SK-N-SH treated with all-trans-retinoic acid at 6 μM for 48 hours (cell line): ENCODE measurements at regions not wholly inside any gene's neighbourhood (a gene's known extent, or its start where the extent isn't known, plus 50 kb on each side); places are given as distances from the start of the nearest gene placed in this dataset.

Experiments used
- ATAC-seq: fragments of 200-7000 bp; cut with Tn5 transposase; 3 replicates; pipeline ENCODE4 v1.9.1; 2020; ENCODE audit warnings: mild to moderate bottlenecking, moderate library complexity
- ARNTL ChIP-seq: fragments of 450-650 bp; formaldehyde crosslinking; IDR thresholded peaks from 2 replicates; pipeline ENCODE4 v1.5.0; 2020; ENCODE audit warnings: low read depth, mild to moderate bottlenecking, moderate library complexity, borderline replicate concordance
- BACH2 ChIP-seq: fragments of 250-450 bp; sonication (Bioruptor Pico); IDR thresholded peaks from 2 replicates; pipeline ENCODE4 v1.9.0; 2021; ENCODE audit warnings: mild to moderate bottlenecking, borderline replicate concordance
- CSDC2 ChIP-seq: fragments of 250-450 bp; sonication (Bioruptor Pico); IDR thresholded peaks from 2 replicates; pipeline ENCODE4 v1.5.0; 2020; ENCODE audit warnings: mild to moderate bottlenecking, moderate library complexity
- ESRRG ChIP-seq: fragments of 250-450 bp; sonication (Bioruptor Pico); IDR thresholded peaks from 2 replicates; pipeline ENCODE4 v1.6.1; 2021; ENCODE audit warnings: mild to moderate bottlenecking
- GLIS3 ChIP-seq: fragments of 250-450 bp; sonication (Bioruptor Pico); IDR thresholded peaks from 2 replicates; pipeline ENCODE4 v1.5.0; 2020; ENCODE audit warnings: mild to moderate bottlenecking, moderate library complexity
- ISL1 ChIP-seq: fragments of 250-450 bp; sonication (Bioruptor Pico); IDR thresholded peaks from 2 replicates; pipeline ENCODE4 v2.1.2; 2022; ENCODE audit warnings: mild to moderate bottlenecking, moderate library complexity
- OSR1 ChIP-seq: fragments of 250-450 bp; sonication (Bioruptor Pico); IDR thresholded peaks from 2 replicates; pipeline ENCODE4 v1.8.0; 2022; ENCODE audit warnings: moderate library complexity, mild to moderate bottlenecking, inconsistent platforms
- PPARA ChIP-seq: fragments of 250-450 bp; sonication (Bioruptor Pico); IDR thresholded peaks from 2 replicates; pipeline ENCODE4 v1.5.0; 2020; ENCODE audit warnings: mild to moderate bottlenecking, borderline replicate concordance
- RARB ChIP-seq: fragments of 250-450 bp; sonication (Bioruptor Pico); IDR thresholded peaks from 2 replicates; pipeline ENCODE4 v1.8.0; 2021; ENCODE audit warnings: mild to moderate bottlenecking, moderate library complexity
- SNAI2 ChIP-seq: fragments of 250-450 bp; sonication (Bioruptor Pico); IDR thresholded peaks from 2 replicates; pipeline ENCODE4 v1.5.0; 2020; ENCODE audit warnings: mild to moderate bottlenecking, moderate library complexity
- TCF4 ChIP-seq: fragments of 250-450 bp; sonication (Bioruptor Pico); IDR thresholded peaks from 2 replicates; pipeline ENCODE4 v1.8.0; 2021; ENCODE audit warnings: mild to moderate bottlenecking, moderate library complexity, borderline replicate concordance
- TOX ChIP-seq: fragments of 250-450 bp; sonication (Bioruptor Pico); IDR thresholded peaks from 2 replicates; pipeline ENCODE4 v1.8.0; 2021; ENCODE audit warnings: mild to moderate bottlenecking, moderate library complexity, borderline replicate concordance
- TSHZ2 ChIP-seq: fragments of 250-450 bp; sonication (Bioruptor Pico); IDR thresholded peaks from 2 replicates; pipeline ENCODE4 v1.5.0; 2020; ENCODE audit warnings: mild to moderate bottlenecking, moderate library complexity
- ZFP3 ChIP-seq: fragments of 250-450 bp; sonication (Bioruptor Pico); IDR thresholded peaks from 2 replicates; pipeline ENCODE4 v1.5.0; 2020; ENCODE audit warnings: mild to moderate bottlenecking, moderate library complexity
- ZFP30 ChIP-seq: fragments of 450-650 bp; formaldehyde crosslinking; IDR thresholded peaks from 2 replicates; pipeline ENCODE4 v1.5.0; 2022; ENCODE audit warnings: mild to moderate bottlenecking, moderate library complexity
- ZNF565 ChIP-seq: fragments of 450-650 bp; formaldehyde crosslinking; conservative IDR thresholded peaks from 2 replicates; pipeline ENCODE4 v1.5.0; 2020; ENCODE audit warnings: low read depth, mild to moderate bottlenecking, moderate library complexity
- ZNF70 ChIP-seq: fragments of 450-650 bp; formaldehyde crosslinking; IDR thresholded peaks from 2 replicates; pipeline ENCODE4 v1.5.0; 2020; ENCODE audit warnings: mild to moderate bottlenecking, moderate library complexity
- ZNF8 ChIP-seq: fragments of 450-650 bp; formaldehyde crosslinking; IDR thresholded peaks from 2 replicates; pipeline ENCODE4 v1.5.0; 2020; ENCODE audit warnings: mild to moderate bottlenecking, moderate library complexity
- TF ChIP-seq, protein P1 (sequence below): fragments of 250-450 bp; sonication (Bioruptor Pico); IDR thresholded peaks from 2 replicates; pipeline ENCODE4 v1.8.0; 2020; ENCODE audit warnings: mild to moderate bottlenecking, moderate library complexity, borderline replicate concordance
- TF ChIP-seq, protein P2 (sequence below): fragments of 250-450 bp; sonication (Bioruptor Pico); IDR thresholded peaks from 2 replicates; pipeline ENCODE4 v1.5.1; 2020; ENCODE audit warnings: low read depth, mild to moderate bottlenecking, moderate library complexity
- TF ChIP-seq, protein P3 (sequence below): fragments of 250-450 bp; sonication (Bioruptor Pico); IDR thresholded peaks from 2 replicates; pipeline ENCODE4 v1.5.1; 2021; ENCODE audit warnings: mild to moderate bottlenecking, moderate library complexity
- TF ChIP-seq, protein P4 (sequence below): fragments of 250-450 bp; sonication (Bioruptor Pico); IDR thresholded peaks from 2 replicates; pipeline ENCODE4 v1.8.0; 2021; ENCODE audit warnings: low read depth, mild to moderate bottlenecking, moderate library complexity, borderline replicate concordance

- TF ChIP-seq ZFP30 (CRISPR knock-in tag) (no peak), ARNTL (CRISPR knock-in tag) (no peak), CSDC2 (CRISPR knock-in tag) (no peak), ESRRG (no peak), ZFP3 (CRISPR knock-in tag) (no peak)
- ATAC-seq, result no peak
Measured at GRCh38 chr4:28427306-28428085, 1566.9 kb downstream of the STIM2 start.

DNA sequence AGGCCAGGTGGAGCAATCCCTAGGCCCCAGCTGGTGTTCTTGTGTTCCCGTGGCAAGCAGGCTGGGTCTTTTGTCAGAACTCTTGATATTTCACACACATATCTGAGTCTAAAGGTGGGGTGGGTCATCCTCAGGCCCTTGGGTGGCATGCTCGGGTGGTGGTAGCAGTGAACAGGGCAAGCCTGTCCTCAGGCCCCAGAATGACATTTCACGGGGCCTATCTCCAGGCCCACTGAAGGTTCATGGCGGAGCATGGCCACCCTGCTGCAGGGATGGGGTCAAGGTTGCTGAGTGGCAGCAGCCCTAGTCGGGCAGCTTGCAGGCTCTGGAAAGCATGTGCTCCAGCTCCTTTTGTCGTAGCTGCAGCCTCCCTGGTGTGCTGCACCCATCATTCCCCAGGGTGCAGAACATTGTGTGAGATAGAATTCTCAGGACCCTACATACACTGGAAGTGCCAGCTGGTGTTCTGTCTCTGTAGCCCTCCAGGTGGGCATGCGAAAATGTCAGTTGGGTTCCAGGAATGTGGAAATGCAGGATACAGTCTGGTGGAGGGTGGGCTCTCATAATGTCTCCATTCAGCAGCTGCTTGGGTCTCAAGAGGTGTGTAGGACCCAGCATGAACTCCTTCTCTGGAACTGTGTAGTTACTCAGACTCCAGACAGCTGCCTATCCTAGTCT lies 1571.8 kb downstream of the STIM2 start:
- ATAC-seq, result no peak
- TF ChIP-seq ESRRG (no peak), SNAI2 (CRISPR knock-in tag) (no peak), BACH2 (CRISPR knock-in tag) (no peak), GLIS3 (CRISPR knock-in tag) (no peak), CSDC2 (CRISPR knock-in tag) (no peak), TCF4 (no peak), TOX (no peak), ARNTL (CRISPR knock-in tag) (no peak), RARB (CRISPR knock-in tag) (no peak), ZFP30 (CRISPR knock-in tag) (no peak), ZNF70 (CRISPR knock-in tag) (no peak), ZNF565 (CRISPR knock-in tag) (no peak)
- TF ChIP-seq, protein P1, sequence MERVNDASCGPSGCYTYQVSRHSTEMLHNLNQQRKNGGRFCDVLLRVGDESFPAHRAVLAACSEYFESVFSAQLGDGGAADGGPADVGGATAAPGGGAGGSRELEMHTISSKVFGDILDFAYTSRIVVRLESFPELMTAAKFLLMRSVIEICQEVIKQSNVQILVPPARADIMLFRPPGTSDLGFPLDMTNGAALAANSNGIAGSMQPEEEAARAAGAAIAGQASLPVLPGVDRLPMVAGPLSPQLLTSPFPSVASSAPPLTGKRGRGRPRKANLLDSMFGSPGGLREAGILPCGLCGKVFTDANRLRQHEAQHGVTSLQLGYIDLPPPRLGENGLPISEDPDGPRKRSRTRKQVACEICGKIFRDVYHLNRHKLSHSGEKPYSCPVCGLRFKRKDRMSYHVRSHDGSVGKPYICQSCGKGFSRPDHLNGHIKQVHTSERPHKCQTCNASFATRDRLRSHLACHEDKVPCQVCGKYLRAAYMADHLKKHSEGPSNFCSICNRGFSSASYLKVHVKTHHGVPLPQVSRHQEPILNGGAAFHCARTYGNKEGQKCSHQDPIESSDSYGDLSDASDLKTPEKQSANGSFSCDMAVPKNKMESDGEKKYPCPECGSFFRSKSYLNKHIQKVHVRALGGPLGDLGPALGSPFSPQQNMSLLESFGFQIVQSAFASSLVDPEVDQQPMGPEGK, result no peak
- TF ChIP-seq, protein P2, sequence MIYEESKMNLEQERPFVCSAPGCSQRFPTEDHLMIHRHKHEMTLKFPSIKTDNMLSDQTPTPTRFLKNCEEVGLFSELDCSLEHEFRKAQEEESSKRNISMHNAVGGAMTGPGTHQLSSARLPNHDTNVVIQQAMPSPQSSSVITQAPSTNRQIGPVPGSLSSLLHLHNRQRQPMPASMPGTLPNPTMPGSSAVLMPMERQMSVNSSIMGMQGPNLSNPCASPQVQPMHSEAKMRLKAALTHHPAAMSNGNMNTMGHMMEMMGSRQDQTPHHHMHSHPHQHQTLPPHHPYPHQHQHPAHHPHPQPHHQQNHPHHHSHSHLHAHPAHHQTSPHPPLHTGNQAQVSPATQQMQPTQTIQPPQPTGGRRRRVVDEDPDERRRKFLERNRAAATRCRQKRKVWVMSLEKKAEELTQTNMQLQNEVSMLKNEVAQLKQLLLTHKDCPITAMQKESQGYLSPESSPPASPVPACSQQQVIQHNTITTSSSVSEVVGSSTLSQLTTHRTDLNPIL (CRISPR knock-in tag), result no peak
- TF ChIP-seq, protein P3, sequence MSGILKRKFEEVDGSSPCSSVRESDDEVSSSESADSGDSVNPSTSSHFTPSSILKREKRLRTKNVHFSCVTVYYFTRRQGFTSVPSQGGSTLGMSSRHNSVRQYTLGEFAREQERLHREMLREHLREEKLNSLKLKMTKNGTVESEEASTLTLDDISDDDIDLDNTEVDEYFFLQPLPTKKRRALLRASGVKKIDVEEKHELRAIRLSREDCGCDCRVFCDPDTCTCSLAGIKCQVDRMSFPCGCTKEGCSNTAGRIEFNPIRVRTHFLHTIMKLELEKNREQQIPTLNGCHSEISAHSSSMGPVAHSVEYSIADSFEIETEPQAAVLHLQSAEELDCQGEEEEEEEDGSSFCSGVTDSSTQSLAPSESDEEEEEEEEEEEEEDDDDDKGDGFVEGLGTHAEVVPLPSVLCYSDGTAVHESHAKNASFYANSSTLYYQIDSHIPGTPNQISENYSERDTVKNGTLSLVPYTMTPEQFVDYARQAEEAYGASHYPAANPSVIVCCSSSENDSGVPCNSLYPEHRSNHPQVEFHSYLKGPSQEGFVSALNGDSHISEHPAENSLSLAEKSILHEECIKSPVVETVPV (CRISPR knock-in tag), result no peak
- TF ChIP-seq, all 23 proteins: peak for 0

- no peak for TF ChIP-seq TCF4
- TF ChIP-seq, protein P4, sequence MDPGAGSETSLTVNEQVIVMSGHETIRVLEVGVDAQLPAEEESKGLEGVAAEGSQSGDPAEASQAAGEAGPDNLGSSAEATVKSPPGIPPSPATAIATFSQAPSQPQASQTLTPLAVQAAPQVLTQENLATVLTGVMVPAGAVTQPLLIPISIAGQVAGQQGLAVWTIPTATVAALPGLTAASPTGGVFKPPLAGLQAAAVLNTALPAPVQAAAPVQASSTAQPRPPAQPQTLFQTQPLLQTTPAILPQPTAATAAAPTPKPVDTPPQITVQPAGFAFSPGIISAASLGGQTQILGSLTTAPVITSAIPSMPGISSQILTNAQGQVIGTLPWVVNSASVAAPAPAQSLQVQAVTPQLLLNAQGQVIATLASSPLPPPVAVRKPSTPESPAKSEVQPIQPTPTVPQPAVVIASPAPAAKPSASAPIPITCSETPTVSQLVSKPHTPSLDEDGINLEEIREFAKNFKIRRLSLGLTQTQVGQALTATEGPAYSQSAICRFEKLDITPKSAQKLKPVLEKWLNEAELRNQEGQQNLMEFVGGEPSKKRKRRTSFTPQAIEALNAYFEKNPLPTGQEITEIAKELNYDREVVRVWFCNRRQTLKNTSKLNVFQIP (CRISPR knock-in tag), result no peak
- no peak for TF ChIP-seq CSDC2 (CRISPR knock-in tag)
- TF ChIP-seq ZNF8 (CRISPR knock-in tag), result no peak
- TF ChIP-seq ARNTL (CRISPR knock-in tag), result no peak
- TF ChIP-seq ISL1 (CRISPR knock-in tag), result no peak
Measured at GRCh38 chr4:28435314-28435713, 1574.7 kb downstream of the STIM2 start.

GRCh38 chr4:28436191-28437080 lies 1575.8 kb downstream of the STIM2 start:
- no peak for ATAC-seq
- TF ChIP-seq ARNTL (CRISPR knock-in tag) (no peak), ZFP30 (CRISPR knock-in tag) (no peak), TCF4 (no peak), TSHZ2 (CRISPR knock-in tag) (no peak), TOX (no peak), OSR1 (no peak), PPARA (CRISPR knock-in tag) (no peak), ZNF8 (CRISPR knock-in tag) (no peak), CSDC2 (CRISPR knock-in tag) (no peak), ZNF70 (CRISPR knock-in tag) (no peak), ZFP3 (CRISPR knock-in tag) (no peak), BACH2 (CRISPR knock-in tag) (no peak), ZNF565 (CRISPR knock-in tag) (no peak)
- TF ChIP-seq, protein P2 (CRISPR knock-in tag), result no peak

More at GRCh38 chr4:28435314-28435713, 1574.7 kb downstream of the STIM2 start:
- peak; percentile 70 for ATAC-seq
